Inferior parietal cortex (tissue), 1 donor: ENCODE measurements at regions not wholly inside any gene's neighbourhood (a gene's known extent, or its start where the extent isn't known, plus 50 kb on each side); places are given as distances from the start of the nearest gene placed in this dataset.
"Not testable (repeated sequence)": the region's sequence is repeated elsewhere in the genome, so short reads cannot be mapped to it uniquely, and the experiment has no call there.

ENCODE experiments used
- DNase-seq: peaks from one replicate; pipeline ENCODE4 v3.0.0-alpha.2; 2016; ENCODE audit errors: extremely low spot score

DNA sequence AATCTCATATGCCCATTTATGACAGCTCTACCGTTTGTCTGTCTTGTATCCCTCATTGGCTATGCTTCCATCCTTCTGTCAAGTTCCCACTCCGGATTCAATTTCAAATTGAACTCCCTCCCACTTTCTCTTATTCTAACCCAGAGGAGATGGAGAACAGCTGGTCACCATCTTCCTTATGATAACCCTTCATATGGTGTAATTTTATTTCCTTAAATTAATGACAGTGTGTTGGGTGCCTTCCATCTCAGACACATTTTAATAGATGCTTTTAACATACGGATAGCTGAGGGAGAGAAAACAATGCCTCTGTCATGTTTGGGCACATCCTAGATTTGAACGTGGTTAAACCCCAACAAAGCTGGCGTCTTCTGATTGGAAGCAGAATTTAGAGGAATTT, 103.0 kb upstream of the PLXNA2 start:
- DNase-seq: no peak

DNA sequence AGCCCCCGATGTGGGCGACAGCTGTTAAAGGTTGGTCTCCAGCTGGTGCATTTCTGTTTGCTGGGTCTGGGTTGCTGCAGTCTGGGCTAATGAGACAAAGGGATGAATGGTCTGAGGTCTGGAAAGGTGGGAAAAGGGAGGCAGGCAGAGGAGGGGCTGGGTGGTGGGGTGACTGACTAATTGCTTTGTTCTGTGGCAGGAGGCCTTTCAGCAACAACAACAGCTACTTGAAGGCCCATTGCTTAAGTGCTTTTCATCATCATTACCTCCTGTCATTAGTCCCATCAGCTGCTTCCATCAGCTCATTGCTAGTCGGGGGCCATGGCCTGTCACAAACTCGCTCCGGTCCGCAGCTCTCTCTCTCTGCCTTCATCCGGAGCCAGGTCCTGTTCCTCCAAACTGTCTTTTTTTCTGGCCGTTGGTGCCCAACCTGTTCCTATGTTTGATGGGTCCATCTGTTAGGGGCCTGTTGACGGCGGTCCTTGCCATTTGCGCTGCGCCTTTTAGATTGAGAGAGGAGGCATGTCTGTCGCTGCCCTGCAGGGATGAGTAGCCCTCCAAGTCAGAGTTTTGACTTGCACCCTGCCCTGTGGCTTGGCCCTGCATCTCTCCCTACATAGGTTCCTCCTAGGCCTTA, 105.6 kb upstream of the PLXNA2 start:
- DNase-seq: no peak

DNA sequence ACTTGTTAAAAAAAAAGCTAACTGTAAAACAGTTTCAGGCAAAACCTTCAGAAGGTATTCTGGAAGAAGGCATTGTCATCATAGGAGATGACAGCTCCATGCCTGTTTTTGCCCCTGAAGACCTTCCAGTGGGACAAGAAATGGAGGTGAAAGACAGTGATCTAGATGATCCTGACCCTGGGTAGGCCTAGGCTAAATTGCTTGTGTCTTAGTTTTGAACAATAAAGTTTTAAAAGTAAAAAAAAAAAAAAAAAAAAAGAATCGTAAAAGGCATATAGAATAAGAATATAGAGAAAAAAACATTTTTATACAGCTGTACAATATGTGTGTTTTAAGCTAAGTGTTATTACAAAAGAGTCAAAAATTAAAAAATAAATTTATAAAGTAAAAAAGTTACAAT, 106.6 kb upstream of the PLXNA2 start:
- no peak for DNase-seq

DNA sequence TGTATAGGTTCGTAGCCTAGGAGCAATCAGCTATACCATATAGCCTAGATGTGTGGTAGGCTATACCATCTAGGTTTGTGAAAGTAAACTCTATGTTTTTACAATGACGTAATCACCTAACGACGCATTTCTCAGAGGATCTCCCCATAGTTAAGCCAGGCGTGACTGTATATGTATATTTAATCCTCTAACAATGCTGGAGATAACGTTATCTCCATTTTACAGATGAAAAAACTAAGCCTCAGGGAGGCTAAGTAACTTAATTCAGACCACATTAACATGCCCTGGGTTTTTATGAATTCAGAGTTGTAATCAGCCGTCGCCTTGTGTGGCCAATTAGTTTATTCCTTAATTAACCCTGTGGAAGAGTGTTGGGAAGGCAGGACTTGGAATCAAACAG, 107.7 kb upstream of the PLXNA2 start:
- no peak for DNase-seq

DNA sequence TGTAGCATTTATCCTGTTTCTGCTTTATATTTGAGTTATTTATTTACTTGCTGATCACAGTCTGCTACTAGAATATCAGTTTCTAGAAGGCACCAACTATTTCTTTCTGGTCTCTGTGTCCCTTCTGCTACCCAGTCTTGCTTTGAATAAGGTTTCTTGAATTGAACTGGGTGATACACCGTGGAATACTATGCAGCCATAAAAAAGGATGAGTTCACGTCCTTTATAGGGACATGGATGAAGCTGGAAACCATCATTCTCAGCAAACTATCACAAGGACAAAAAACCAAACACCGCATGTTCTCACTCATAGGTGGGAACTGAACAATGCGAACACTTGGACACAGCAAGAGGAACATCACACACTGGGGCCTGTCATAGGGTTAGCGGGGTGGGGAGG, 109.6 kb upstream of the PLXNA2 start:
- not testable (repeated sequence) for DNase-seq

DNA sequence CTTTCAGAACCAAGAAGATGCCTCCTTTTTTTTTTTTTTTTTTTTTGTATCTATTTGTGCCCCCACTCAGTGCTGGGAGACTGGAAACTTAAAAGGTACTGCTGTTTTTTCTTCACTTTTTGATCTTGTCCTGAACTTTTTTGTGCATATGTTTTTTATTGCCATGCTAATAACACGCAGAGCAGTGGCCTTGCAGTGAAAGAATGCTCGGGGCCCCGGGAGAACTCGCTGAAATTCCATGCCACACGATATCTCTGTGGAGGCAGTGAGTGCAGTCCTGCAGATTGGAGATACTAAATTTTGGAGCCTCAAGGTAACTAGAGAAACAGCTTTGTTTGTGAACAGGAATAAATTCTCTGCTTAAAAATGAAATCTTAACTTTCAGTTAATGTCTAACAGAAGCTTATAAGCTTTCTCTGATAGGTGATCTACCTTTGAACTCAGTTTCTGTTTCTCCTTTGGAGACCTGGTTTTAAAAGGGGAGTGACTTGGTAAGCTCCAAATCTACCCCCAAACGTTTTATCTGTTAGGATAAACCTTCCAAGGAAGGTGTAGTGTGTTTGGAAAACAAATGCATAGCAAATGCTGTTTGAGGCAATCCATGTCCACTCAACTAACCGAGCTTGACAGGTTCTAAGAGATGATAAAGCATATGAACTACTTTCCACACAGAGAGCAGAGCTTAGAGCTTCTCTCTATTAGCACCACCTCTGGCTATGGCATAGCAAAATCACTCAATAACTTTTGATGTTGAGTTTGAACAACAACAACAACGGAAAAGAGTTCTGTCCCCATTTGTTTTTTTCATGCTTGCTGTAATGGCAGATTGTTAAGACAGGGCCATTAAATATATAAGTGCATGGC, 113.7 kb upstream of the PLXNA2 start:
- no peak for DNase-seq

DNA sequence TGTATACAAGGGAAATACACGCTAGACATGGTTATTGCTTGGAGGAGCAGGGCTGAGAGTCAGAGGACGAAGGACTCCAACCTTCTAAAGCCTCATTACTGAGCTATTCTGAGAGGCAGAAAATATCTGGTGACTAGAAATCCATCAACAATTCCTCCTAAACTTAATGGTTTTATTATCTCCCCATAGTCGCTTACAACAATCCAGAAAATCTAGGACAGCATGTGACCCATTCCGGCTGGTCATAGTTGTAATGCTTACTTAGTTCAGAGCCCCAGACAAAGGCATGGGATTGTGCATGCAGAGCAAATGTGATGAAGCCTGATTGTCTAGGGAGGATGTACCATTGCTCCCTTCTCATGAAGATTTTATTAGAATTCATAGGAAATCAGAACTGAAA, 114.5 kb upstream of the PLXNA2 start:
- DNase-seq: no peak

DNA sequence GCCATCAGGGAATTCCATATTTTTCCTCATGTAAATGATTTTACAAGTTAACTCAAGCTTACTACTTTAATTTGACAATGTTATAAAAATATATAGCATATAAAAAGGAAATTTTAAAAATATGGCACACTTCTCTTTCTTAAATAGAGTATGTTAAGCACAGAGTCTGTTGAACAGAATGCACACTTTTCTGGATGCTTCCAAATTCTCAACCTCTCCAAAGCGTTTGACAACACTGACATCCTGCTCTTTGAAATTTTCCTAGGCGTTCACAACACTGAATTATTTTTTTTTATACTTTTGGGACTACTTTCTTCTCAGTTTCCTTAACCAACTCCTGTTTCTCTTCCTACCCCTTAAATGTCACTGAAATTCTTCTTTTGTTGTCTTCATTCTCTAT, 117.8 kb upstream of the PLXNA2 start:
- DNase-seq: no peak

DNA sequence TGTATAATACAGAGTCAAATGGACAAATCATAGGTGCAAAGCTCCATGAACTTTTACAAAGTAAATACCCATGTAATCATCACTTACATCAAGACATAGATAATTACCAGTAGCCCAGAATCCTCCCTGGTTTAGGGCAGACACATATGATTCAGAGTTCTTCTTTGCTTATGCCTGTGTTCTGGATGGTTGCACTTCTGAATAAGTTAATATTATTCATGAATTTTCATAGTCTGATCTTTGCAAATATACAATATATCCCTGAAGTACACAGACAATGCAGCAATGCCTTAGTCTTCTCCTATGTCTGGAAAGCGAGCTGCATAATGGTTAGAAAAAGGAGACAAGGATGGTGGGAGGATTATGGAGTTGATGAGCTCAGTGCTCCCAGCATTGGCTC, 122.4 kb upstream of the PLXNA2 start:
- no peak for DNase-seq

DNA sequence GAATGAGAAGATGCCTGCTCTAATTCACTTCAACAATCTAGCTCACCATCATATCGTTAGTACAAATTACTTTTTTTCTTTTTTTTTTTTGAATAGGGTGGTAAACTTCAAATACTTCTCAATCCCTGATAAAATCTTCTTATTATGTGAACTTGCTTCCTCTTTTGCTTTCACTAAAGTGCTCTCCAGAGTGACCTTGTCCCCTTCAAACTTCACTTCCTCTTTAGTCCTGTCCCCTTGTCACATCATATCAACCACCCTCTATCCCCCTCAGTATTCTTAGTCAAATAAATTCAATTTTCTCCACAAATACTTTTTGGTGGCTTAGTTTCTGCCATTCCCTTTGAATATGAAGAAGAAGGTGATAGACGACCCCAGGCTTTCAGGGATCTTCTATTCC, 124.9 kb upstream of the PLXNA2 start:
- DNase-seq: no peak

DNA sequence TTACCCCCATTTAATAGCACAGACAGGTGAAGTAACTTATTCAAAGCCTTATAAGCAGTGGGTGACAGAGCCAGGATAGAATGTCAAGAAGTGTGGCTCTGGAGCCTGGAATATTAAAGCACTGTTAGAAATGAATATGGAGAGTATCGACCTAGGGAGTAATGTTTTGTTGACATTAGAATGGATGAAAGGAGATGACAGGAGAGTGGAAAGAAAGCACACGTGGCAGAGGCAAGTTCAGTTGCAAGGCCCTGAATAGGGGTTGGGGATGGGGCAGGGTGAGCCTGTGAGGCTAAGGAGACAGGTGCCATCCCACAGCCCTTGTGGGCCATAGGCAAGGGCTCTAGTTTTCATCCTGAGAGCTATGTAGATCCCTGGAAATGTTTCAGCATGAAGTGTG, 125.5 kb upstream of the PLXNA2 start:
- no peak for DNase-seq

DNA sequence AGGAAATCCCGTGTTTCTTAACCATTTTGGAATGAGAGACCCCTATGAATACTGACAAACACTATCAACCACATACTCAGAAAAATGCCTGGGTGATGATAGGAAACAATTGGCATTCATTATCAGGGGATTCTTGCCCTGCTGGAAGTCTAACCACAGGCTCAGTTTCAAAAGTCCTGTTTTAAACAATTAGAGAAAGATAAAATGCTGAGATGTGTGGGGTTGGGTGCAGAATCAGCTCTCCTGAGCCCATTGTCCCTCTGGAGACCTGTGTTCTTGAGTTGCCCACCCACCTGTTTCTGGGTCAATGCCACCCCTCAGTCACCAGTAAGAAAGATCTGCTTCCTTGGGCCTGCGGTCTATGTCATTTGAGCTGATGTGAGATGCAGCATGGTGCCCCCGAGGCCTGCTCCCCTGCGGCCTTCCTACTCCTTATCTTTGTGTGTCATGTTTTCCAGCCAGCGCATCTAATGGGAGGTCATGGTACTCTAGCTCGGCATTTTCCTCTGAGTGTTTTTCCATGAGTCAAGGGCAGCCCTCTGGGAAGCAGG, 130.3 kb upstream of the PLXNA2 start:
- no peak for DNase-seq

DNA sequence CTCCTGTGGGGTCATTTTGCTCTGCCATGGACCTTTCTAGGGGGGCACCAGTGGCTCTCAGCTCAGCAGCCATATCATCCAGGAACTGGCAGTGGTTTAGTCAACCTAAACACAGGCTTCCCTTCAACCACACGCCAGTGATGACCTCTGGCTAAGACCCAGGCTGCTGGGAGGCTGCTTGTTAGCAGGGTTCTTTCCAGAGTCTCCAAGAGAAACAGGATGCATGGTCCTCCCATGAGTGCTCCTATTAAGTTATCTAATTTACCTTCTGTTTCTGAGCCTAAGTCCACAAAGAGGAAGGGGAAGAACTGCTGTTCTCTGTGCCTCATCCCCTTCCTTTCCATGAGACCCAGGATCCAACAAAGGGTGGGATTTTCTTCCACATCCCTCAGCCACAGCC, 137.3 kb upstream of the PLXNA2 start:
- no peak for DNase-seq

DNA sequence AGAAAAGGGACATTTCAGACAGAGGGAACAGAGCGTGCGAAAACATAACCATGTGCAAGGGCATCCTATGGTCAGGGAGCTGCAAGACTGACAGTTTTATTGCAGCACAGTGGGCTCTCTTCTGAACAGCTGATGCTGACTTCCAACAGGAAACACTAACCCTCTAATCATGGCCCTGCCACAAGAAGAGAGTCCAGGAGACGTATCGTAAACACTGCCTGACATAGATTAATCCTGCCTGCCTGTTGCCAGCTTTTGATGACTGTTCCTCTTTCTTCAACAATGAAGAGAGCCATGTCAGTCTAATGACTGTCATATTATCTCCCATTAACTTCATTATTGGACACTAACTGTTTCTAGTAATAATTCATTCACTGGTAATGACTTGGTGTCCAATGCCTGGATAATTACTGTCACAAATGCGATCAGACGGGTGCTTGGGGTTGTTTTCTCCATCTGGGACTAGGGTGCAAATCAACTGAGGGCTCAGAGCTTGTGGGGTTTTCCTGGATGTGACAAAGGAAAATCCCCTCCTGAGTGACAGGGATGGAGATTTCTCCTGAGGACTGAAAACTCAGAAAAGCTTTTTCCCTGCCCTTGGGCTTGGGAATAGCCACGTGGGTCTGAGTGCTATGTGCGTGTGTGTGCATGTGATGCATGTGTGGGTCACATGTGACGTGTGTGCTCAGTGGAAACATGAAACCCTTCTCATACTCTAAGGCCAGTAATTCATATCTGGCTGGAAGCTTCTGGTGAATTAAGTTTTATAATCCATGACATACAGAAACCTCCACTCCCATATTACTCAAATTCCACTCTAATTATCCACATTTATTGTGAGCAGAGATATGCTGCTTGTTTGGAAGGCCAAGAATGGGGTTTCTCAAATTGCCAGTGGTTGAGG, 144.0 kb upstream of the PLXNA2 start:
- no peak for DNase-seq

DNA sequence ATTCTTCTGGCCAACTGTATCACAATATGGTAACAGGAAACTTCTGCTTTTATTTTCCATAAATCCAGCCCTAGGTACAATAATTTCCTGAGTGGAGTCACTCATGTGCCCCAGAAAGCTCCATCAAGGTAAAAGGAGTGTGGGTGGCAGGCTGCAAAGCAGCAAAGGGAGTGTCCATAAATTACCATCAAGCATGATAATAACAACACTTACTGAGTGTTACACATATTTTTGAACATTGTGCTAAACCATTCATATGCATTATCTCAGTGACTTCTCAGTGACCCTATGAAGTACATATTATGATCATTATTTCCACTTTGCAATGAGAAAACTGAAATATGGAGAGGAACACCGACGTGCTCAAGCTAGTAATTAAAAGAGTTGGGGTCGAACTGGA, 149.2 kb upstream of the PLXNA2 start:
- no peak for DNase-seq

DNA sequence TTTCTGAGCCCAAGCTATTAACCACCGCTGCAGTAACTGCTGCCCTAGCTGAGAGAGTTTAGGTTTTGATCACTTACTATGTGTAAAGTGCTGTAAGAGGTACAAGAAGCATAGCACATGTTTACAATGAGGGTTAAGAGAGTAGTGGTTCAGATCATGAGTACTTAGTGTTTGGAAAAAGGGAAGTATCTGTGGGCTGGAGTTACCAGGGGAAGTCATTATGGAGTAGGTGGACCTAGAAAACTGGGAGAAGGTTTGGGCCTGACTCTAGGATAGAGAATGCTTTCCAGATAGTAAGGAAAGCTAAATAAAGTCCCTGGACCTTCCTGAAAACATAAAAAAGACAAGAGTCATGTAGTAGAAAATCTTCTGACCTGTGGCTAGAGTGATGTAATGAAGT, 149.6 kb upstream of the PLXNA2 start:
- DNase-seq: no peak

DNA sequence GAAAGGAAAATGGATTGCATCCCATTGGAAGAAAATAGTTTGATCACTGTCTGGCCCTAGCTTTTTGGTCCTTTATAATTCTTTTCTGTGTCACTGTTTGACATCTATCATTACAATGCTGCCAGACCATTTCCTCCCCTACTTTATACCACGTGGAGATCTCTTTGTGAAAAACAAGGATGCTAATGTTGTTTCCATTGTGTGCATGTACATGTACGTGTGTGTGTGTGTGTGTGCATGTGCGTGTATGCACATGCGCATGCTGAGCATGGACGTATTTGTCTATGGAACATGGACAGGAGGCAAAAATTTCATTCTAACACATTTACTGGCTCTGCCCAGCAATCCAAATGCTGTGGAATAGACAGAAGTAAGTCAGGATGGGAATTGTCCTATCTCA, 153.1 kb upstream of the PLXNA2 start:
- DNase-seq: no peak

DNA sequence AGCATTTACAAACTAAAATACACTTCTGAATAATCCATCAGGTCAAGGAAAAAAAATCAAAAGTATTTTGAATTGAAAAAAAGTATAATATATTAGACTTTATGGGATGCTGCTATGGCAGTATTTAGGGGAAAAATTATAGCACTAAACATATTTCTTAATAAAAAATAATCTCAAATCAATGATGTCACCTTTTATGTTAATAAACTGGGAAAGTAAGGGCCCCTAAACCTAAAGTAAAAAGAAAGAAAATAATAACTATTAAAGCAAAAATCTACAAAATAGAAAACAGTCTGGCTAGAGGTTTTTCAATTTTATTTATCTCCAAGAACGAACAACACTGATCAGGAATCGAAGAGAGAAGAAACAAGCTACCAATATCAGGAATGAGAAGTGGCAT, 160.8 kb upstream of the PLXNA2 start:
- DNase-seq: no peak

DNA sequence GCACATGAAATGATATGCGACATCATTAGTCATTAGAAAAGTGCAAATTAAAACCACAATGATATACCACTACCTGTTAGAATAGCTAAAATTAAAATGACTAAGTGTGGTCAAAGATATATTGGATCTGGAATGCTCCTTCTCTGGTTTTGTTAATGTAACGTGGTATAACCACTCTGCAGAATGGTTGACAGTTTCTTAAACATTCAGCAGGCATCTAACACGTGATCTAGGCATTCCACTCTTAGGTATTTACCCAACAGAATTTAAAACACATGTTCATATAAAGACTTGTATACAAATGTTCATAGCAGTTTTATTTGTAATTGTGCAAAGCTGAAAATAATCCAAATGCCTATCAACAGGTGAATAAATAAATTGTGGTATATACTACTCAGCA, 165.0 kb upstream of the PLXNA2 start:
- DNase-seq: no peak

DNA sequence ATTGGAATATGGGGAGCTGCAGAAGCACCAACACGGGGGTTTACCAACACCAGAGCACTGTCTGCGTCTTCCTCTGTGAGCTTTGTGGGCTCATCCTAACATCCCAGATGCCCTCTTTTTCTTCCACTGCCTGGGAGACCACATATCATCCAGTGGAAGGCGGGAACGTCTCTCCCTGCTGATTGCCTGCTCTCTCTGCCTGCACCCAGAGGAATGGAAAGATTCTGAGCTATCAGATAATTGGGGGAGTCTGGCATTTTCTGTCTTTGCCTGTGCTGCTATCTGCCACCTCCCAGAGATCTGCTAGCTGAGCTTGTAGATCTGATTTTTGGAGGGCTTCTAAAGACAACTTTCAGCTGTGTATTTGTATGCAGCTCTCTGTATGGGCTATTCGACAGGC, 166.2 kb upstream of the PLXNA2 start:
- DNase-seq: no peak

DNA sequence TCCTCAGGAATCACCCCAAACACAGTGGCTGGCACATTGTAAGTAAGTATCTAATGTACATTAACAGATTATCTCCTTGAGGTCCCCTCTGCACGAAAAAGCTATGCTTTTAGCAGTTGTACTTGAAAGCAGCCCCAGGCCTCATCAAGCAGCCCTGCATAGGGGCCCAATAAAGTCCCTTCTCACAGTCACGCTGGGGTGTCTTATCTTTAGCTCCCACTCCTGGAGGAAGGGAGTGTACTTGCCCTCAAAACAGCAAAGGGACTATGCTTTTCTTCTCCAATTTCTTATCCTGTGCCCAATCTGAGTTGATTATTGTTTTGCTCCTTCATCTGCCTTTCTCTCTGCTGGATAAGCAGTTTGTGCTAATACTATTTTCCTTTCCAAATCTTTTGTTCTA, 168.8 kb upstream of the PLXNA2 start:
- DNase-seq: no peak

DNA sequence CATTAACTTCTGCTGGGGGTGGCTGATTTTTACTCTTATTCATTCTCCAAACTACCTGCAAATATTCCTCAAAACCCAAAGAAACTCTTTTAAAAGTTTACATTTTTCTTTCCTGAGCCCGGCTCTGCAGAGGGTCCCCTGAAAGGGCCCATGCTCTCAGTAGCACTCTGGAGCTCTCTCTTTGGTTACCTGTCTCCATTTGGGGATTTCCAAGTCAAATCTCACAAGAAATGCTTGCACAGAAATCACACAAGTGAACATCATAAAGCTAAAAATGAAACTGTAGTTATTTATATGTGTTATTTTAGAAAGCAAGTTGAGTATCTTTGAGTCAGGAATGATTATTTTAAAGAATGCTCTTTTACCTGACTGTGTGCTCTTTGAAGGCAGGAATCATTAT, 174.5 kb upstream of the PLXNA2 start:
- DNase-seq: no peak
